Cardiac fibroblast (primary cell): ENCODE measurements at regions not wholly inside any gene's neighbourhood (a gene's known extent, or its start where the extent isn't known, plus 50 kb on each side); places are given as distances from the start of the nearest gene placed in this dataset.
A peak's percentile ranks its signal among the peaks of the same experiment; 100 is the strongest.

Experiments used
- DNase-seq, 2 donors: peaks; one replicate each; pipeline versions ENCODE4 v3.0.0 to v3.0.0-alpha.2; 2010; ENCODE audit warnings: low read depth in 2 of 2
- H3K4me3 ChIP-seq, 2 donors: replicated peaks in 1 of 2; 1 replicate in 1 of 2; 2 replicates in 1 of 2; pipeline ENCODE4 v1.5.1; 2011; ENCODE audit warnings: low read depth in 2 of 2, low read length in 2 of 2, mild to moderate bottlenecking in 2 of 2, moderate library complexity in 1 of 2
- CTCF ChIP-seq: IDR thresholded peaks from one replicate; pipeline ENCODE4 v1.5.1; 2011; ENCODE audit warnings: low read depth, mild to moderate bottlenecking, low read length, inconsistent platforms

- no peak overlapping the region for H3K4me3 ChIP-seq
- TF ChIP-seq CTCF: no peak
- DNase-seq: no peak
Observed at GRCh38 chr3:25872200-25872877, 82.4 kb downstream of the OXSM start.

- TF ChIP-seq CTCF: no peak
- H3K4me3 ChIP-seq: no peak overlapping the region
- no peak for DNase-seq
Observed at GRCh38 chr3:25883492-25883891, 93.6 kb downstream of the OXSM start.

GRCh38 chr3:25884981-25885380, 95.1 kb downstream of the OXSM start:
- no peak for DNase-seq
- TF ChIP-seq CTCF: no peak
- no peak overlapping the region for H3K4me3 ChIP-seq

GRCh38 chr3:25885544-25885943, 95.7 kb downstream of the OXSM start:
- peak in 1 of 2 donors; percentile 9 for DNase-seq
- TF ChIP-seq CTCF: no peak
- no peak overlapping the region for H3K4me3 ChIP-seq

- no peak overlapping the region for H3K4me3 ChIP-seq
- TF ChIP-seq CTCF: no peak
- no peak for DNase-seq
Observed at GRCh38 chr3:25887907-25888306, 98.0 kb downstream of the OXSM start.

GRCh38 chr3:25888892-25889524, 99.1 kb downstream of the OXSM start:
- DNase-seq: no peak
- TF ChIP-seq CTCF: no peak

More at GRCh38 chr3:25888892-25889524, 99.1 kb downstream of the OXSM start:
- H3K4me3 ChIP-seq: no peak overlapping the region
